K562 (cell line): ENCODE measurements at regions not wholly inside any gene's neighbourhood (a gene's known extent, or its start where the extent isn't known, plus 50 kb on each side); places are given as distances from the start of the nearest gene placed in this dataset.

Experiments used
- ATAC-seq: fragments of 200-7000 bp; cut with Tn5 transposase; 3 replicates; pipeline ENCODE4 v1.9.1; 2020; ENCODE audit warnings: moderate library complexity
- BruUV-seq: library from RNA; stranded (reverse); fragments of 400-500 nt; replicated peaks from 2 replicates; lab custom pipeline; 2021; lab: Mats Ljungman, UMichigan
- CTCF ChIA-PET: fragments of 300-600 bp; formaldehyde crosslinking; extraction: SDS; loops from one replicate; lab custom pipeline; 2021; ENCODE audit warnings: low intra/inter-chr PET ratio; lab: Yijun Ruan, JAX
- POLR2A ChIA-PET: fragments of 300-600, 350-650 bp; sonication (Branson Sonifier 250); formaldehyde crosslinking; extraction: SDS; loops from one replicate; lab custom pipeline; 2021; ENCODE audit warnings: antibody characterized with exemption, inconsistent platforms; lab: Yijun Ruan, JAX
- DNase-seq, 4 experiments: peaks; one replicate each; pipeline versions ENCODE4 v3.0.0 to v3.0.0-alpha.2; 2011 to 2018; ENCODE audit warnings: low spot score in 3 of 4, mixed read lengths in 3 of 4; ENCODE audit errors: extremely low read depth in 1 of 4
- FAIRE-seq: peaks from 2 replicates; lab custom pipeline; 2011; peaks lifted over from hg19 to GRCh38; lab: Jason Lieb, UNC
- H2AFZ ChIP-seq: 2 replicates; pipeline ENCODE4 v1.6.0; 2011; ENCODE audit warnings: low read depth, low read length, control low read depth, inconsistent platforms
- H3K27ac ChIP-seq: fragments of 200-600 bp; 3 replicates; pipeline ENCODE4 v1.8.0; 2011; ENCODE audit warnings: low read depth, mild to moderate bottlenecking, control low read depth, inconsistent platforms, low read length, moderate library complexity, mixed read lengths; ENCODE audit errors: extremely low read depth
- H3K27me3 ChIP-seq, 2 experiments: fragments of 300-600 bp in 1 of 2; 2 replicates in 1 of 2; 3 replicates in 1 of 2; pipeline versions ENCODE4 v1.6.0 to v1.8.0; 2011; ENCODE audit warnings: inconsistent platforms in 2 of 2, low read length in 2 of 2, mild to moderate bottlenecking in 1 of 2, mixed read lengths in 1 of 2, moderate library complexity in 1 of 2; ENCODE audit not compliant: control insufficient read depth in 2 of 2, insufficient read depth in 2 of 2
- H3K36me3 ChIP-seq: fragments of 300-600 bp; 3 replicates; pipeline ENCODE4 v1.8.0; 2011; ENCODE audit warnings: mild to moderate bottlenecking, low read length, inconsistent platforms; ENCODE audit not compliant: control insufficient read depth, insufficient read depth
- H3K4me1 ChIP-seq, 2 experiments: fragments of 200-600 bp in 1 of 2; replicated peaks in 1 of 2; 2 replicates in 1 of 2; 3 replicates in 1 of 2; pipeline versions ENCODE4 v1.5.1 to v1.8.0; 2011; ENCODE audit warnings: inconsistent platforms in 2 of 2, low read length in 2 of 2, mild to moderate bottlenecking in 1 of 2, mixed read lengths in 1 of 2, moderate library complexity in 1 of 2; ENCODE audit not compliant: control insufficient read depth in 2 of 2, insufficient read depth in 2 of 2
- H3K4me2 ChIP-seq: 2 replicates; pipeline ENCODE4 v1.6.1; 2011; ENCODE audit warnings: low read length, control low read depth, inconsistent platforms, mixed read lengths; ENCODE audit not compliant: insufficient read depth
- H3K4me3 ChIP-seq: fragments of 200-600 bp; sonication (generic), shearing (Covaris generic); 2 replicates; pipeline ENCODE4 v1.5.1; 2016; ENCODE audit warnings: control low read depth, inconsistent platforms
- H3K79me2 ChIP-seq: fragments of 200-600 bp; 3 replicates; pipeline ENCODE4 v1.8.0; 2011; ENCODE audit warnings: low read length, inconsistent platforms; ENCODE audit not compliant: control insufficient read depth, insufficient read depth
- H3K9ac ChIP-seq, 2 experiments: 2 replicates each; pipeline versions ENCODE4 v1.6.0 to v1.6.1; 2011; ENCODE audit warnings: low read depth in 2 of 2, low read length in 2 of 2, control low read depth in 1 of 2, inconsistent platforms in 1 of 2, mild to moderate bottlenecking in 1 of 2, mixed read lengths in 1 of 2; ENCODE audit not compliant: insufficient read depth in 1 of 2
- H3K9me1 ChIP-seq: one replicate; pipeline ENCODE4 v1.6.0; 2011; ENCODE audit warnings: inconsistent platforms, mild to moderate bottlenecking, low read length, moderate library complexity; ENCODE audit not compliant: control insufficient read depth, insufficient read depth
- H3K9me3 ChIP-seq: replicated peaks from 2 replicates; pipeline ENCODE4 v1.5.1; 2011; ENCODE audit warnings: low read depth, low read length, inconsistent platforms; ENCODE audit not compliant: control insufficient read depth, insufficient read depth
- H4K20me1 ChIP-seq: replicated peaks from 2 replicates; pipeline ENCODE4 v1.6.1; 2011; ENCODE audit warnings: low read length, inconsistent platforms, mixed read lengths; ENCODE audit not compliant: control insufficient read depth, insufficient read depth
- CBFA2T2 ChIP-seq: fragments of 450-650 bp; conservative IDR thresholded peaks from 2 replicates; pipeline ENCODE4 v1.6.1; 2017; ENCODE audit warnings: mild to moderate bottlenecking
- CBFB ChIP-seq: sonication (generic); formaldehyde crosslinking; IDR thresholded peaks from 2 replicates; pipeline ENCODE4 v1.4.0; 2020; ENCODE audit warnings: mild to moderate bottlenecking, missing genetic modification reagents
- CHCHD3 ChIP-seq: fragments of 250-450 bp; sonication (Bioruptor Pico); IDR thresholded peaks from 2 replicates; pipeline ENCODE4 v2.1.2; 2022; ENCODE audit warnings: mild to moderate bottlenecking
- EGR1 ChIP-seq: fragments of 450-650 bp; conservative IDR thresholded peaks from 2 replicates; pipeline ENCODE4 v1.6.1; 2017; ENCODE audit warnings: mild to moderate bottlenecking
- ERF ChIP-seq: fragments of 450-650 bp; formaldehyde crosslinking; IDR thresholded peaks from 2 replicates; pipeline ENCODE4 v1.4.0; 2020; ENCODE audit warnings: mild to moderate bottlenecking, mixed read lengths
- GABPB1 ChIP-seq: sonication (generic); formaldehyde crosslinking; IDR thresholded peaks from 2 replicates; pipeline ENCODE4 v1.8.0; 2022; ENCODE audit warnings: mild to moderate bottlenecking, missing genetic modification reagents
- GTF2A2 ChIP-seq: IDR thresholded peaks from 2 replicates; pipeline ENCODE4 v1.6.1; 2016; ENCODE audit warnings: mild to moderate bottlenecking, missing genetic modification characterization, missing compliant biosample characterization
- KLF6 ChIP-seq: fragments of 250-450 bp; sonication (Bioruptor Pico); IDR thresholded peaks from 2 replicates; pipeline ENCODE4 v1.4.0; 2020; ENCODE audit warnings: mild to moderate bottlenecking, moderate library complexity, borderline replicate concordance
- NFIC ChIP-seq: fragments of 450-650 bp; IDR thresholded peaks from 2 replicates; pipeline ENCODE4 v1.6.1; 2017; ENCODE audit warnings: mild to moderate bottlenecking, inconsistent platforms
- NR3C1 ChIP-seq: sonication (generic); formaldehyde crosslinking; IDR thresholded peaks from 2 replicates; pipeline ENCODE4 v1.8.1; 2022; ENCODE audit warnings: missing genetic modification reagents
- PKNOX1 ChIP-seq: fragments of 450-650 bp; IDR thresholded peaks from 2 replicates; pipeline ENCODE4 v1.6.1; 2016
- TFE3 ChIP-seq: fragments of 450-650 bp; formaldehyde crosslinking; IDR thresholded peaks from 2 replicates; pipeline ENCODE4 v1.4.0; 2020; ENCODE audit warnings: mild to moderate bottlenecking, mixed read lengths
- YBX1 ChIP-seq: fragments of 450-650 bp; IDR thresholded peaks from 2 replicates; pipeline ENCODE4 v1.7.1; 2016; ENCODE audit warnings: mild to moderate bottlenecking
- ZNF174 ChIP-seq: fragments of 250-450 bp; sonication (Bioruptor Pico); IDR thresholded peaks from 2 replicates; pipeline ENCODE4 v1.4.0; 2020; ENCODE audit warnings: mild to moderate bottlenecking
- ZNF507 ChIP-seq: conservative IDR thresholded peaks from 2 replicates; pipeline ENCODE4 v1.6.1; 2017; ENCODE audit warnings: missing genetic modification characterization, missing compliant biosample characterization
- WGBS: fragments of 100-300 bp; shearing (Covaris generic); methylation state at CpG from one replicate; pipeline ENCODE4 v1.1.6; 2016; ENCODE audit warnings: low coverage, mixed read lengths; ENCODE audit not compliant: insufficient coverage; ENCODE audit errors: missing lambda C conversion rate; 5-methylcytosine and 5-hydroxymethylcytosine counted together
- in situ Hi-C: fragments of 300-500 bp; cut with MboI; formaldehyde crosslinking; loops from 4 replicates; pipeline ENCODE4 v1.15.0; 2018; ENCODE audit warnings: inconsistent platforms, mixed read lengths
- intact Hi-C: fragments of 100-400 bp; cut with micrococcal nuclease; formaldehyde crosslinking; loops from 2 replicates; pipeline ENCODE4 v1.14.2; 2022
- TF ChIP-seq, protein P1 (sequence below), 2 experiments: fragments of 450-650 bp in 1 of 2; sonication (generic) in 1 of 2; formaldehyde crosslinking in 1 of 2; IDR thresholded peaks in 1 of 2; conservative IDR thresholded peaks in 1 of 2; 2 replicates each; pipeline versions ENCODE4 v1.6.1 to v1.8.1; 2016 to 2023; ENCODE audit warnings: mild to moderate bottlenecking in 2 of 2, moderate library complexity in 2 of 2, inconsistent platforms in 1 of 2, missing genetic modification reagents in 1 of 2

DNA sequence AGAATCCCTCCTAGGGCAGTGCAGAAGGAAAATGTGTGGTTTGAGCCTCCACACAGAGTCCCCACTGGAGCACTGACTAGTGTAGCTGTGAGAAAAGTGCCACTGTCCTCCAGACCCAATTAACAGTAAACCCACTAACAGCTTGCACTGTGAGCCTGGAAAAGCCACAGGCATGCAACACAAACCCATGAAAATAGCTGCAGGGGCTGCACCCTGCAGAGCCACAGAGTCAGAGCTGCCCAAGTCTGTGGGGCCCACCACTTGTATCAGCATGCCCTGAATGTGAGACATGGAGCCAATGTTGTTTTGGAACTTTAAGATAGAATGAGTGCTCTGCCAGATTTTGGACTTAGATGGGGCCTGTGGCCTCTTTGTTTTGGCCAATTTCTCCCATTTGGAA is 119.8 kb upstream of the CDH9 start:
- H3K9ac ChIP-seq, result no peak overlapping the region
- DNase-seq (no peak), FAIRE-seq (no peak), ATAC-seq (no peak)
- H4K20me1 ChIP-seq, result no peaks in the 10 kb centered on the region
- no peaks in the 10 kb centered on the region for H3K27me3 ChIP-seq
- H3K4me2 ChIP-seq, result no peak overlapping the region
- CTCF ChIA-PET, result no interaction called here
- no peaks in the 10 kb centered on the region for H3K79me2 ChIP-seq
- no TSS peak for BruUV-seq
- H3K9me1 ChIP-seq, result no peaks in the 10 kb centered on the region
- intact Hi-C loops, result no loop called here
- TF ChIP-seq PKNOX1 (no peak), CBFA2T2 (no peak), YBX1 (no peak), CHCHD3 (CRISPR knock-in tag) (no peak), NFIC (no peak), GABPB1 (CRISPR knock-in tag) (no peak)
- peaks cover 4% of the 10 kb centered on the region; the same call in 1 of the 2 replicates for H3K9me3 ChIP-seq
- no peak overlapping the region for H2AFZ ChIP-seq
- no peaks in the 10 kb centered on the region for H3K4me1 ChIP-seq
- H3K36me3 ChIP-seq, result no peaks in the 10 kb centered on the region
- POLR2A ChIA-PET, result no interaction called here
- in situ Hi-C loops, result no loop called here
- H3K27ac ChIP-seq, result no peak overlapping the region
- H3K4me3 ChIP-seq, result no peak overlapping the region

GRCh38 chr5:27144456-27144855 is 106.1 kb upstream of the CDH9 start:
- no peak overlapping the region for H3K4me2 ChIP-seq
- no peaks in the 10 kb centered on the region for H3K79me2 ChIP-seq
- in situ Hi-C loops (no loop called here), intact Hi-C loops (no loop called here)
- no peaks in the 10 kb centered on the region for H3K4me1 ChIP-seq
- no peak overlapping the region for H3K4me3 ChIP-seq
- FAIRE-seq (no peak), DNase-seq (no peak), ATAC-seq (no peak)
- ChIA-PET CTCF (no interaction called here), POLR2A (no interaction called here)
- 12% methylated on average over 2 of the region's 2 CpGs for WGBS
- no peaks in the 10 kb centered on the region for H3K36me3 ChIP-seq
- BruUV-seq, result no TSS peak
- H3K27ac ChIP-seq, result no peak overlapping the region
- H3K27me3 ChIP-seq, result no peaks in the 10 kb centered on the region
- no peaks in the 10 kb centered on the region for H3K9me3 ChIP-seq
- H4K20me1 ChIP-seq, result no peaks in the 10 kb centered on the region
- no peak overlapping the region for H3K9ac ChIP-seq
- H3K9me1 ChIP-seq, result no peaks in the 10 kb centered on the region
- H2AFZ ChIP-seq, result no peak overlapping the region
- TF ChIP-seq KLF6 (CRISPR knock-in tag) (no peak), ZNF174 (CRISPR knock-in tag) (no peak), ERF (no peak), GTF2A2 (no peak), CBFB (CRISPR knock-in tag) (no peak), NR3C1 (CRISPR knock-in tag) (no peak), TFE3 (no peak), EGR1 (no peak), ZNF507 (tag) (no peak)
- TF ChIP-seq, protein P1, sequence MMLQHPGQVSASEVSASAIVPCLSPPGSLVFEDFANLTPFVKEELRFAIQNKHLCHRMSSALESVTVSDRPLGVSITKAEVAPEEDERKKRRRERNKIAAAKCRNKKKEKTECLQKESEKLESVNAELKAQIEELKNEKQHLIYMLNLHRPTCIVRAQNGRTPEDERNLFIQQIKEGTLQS (IDR thresholded peaks at IDR 0.05), result no peak
- TF ChIP-seq, protein P1 (CRISPR knock-in tag; conservative IDR thresholded peaks at IDR 0.05), result no peak
